GM10266 (cell line): ENCODE measurements at regions not wholly inside any gene's neighbourhood (a gene's known extent, or its start where the extent isn't known, plus 50 kb on each side); places are given as distances from the start of the nearest gene placed in this dataset.

ENCODE experiments used
- DNase-seq: peaks from one replicate; pipeline ENCODE4 v3.0.0; 2012; ENCODE audit errors: extremely low spot score
- TF ChIP-seq, protein P1 (sequence below): IDR thresholded peaks from 2 replicates; pipeline ENCODE4 v1.5.1; 2012; ENCODE audit warnings: mild to moderate bottlenecking, low read depth; ENCODE audit not compliant: control insufficient read depth, insufficient read depth; ENCODE audit errors: missing control alignments

DNA sequence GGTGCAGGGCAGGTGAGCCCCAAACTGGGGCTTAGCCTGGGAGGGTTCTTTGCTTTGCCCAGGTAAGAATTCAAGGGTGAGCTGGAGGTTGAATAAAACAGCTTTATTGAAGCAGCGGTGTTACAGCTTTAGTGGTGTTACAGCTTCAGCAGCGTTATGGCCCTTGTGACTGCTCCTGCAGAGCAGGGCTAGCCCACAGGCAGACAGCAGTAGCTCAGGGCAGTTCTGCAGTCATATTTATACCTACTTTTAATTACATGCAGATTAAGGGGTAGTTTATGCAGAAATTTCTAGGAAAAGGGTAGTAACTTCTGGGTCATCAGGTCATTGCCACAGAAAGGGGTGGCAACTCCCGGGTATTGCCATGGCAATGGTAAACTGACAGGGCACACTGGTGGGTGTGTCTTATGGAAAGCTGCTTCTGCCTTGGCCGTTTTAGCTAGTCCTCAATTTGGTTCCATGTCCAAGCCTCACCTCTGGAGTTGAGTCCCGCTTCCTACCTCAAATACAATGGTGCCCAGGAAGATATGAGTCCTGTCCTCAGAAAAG, 78.2 kb downstream of the THNSL2 start:
- no peak for DNase-seq
- TF ChIP-seq, protein P1, sequence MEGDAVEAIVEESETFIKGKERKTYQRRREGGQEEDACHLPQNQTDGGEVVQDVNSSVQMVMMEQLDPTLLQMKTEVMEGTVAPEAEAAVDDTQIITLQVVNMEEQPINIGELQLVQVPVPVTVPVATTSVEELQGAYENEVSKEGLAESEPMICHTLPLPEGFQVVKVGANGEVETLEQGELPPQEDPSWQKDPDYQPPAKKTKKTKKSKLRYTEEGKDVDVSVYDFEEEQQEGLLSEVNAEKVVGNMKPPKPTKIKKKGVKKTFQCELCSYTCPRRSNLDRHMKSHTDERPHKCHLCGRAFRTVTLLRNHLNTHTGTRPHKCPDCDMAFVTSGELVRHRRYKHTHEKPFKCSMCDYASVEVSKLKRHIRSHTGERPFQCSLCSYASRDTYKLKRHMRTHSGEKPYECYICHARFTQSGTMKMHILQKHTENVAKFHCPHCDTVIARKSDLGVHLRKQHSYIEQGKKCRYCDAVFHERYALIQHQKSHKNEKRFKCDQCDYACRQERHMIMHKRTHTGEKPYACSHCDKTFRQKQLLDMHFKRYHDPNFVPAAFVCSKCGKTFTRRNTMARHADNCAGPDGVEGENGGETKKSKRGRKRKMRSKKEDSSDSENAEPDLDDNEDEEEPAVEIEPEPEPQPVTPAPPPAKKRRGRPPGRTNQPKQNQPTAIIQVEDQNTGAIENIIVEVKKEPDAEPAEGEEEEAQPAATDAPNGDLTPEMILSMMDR, result no peak

DNA sequence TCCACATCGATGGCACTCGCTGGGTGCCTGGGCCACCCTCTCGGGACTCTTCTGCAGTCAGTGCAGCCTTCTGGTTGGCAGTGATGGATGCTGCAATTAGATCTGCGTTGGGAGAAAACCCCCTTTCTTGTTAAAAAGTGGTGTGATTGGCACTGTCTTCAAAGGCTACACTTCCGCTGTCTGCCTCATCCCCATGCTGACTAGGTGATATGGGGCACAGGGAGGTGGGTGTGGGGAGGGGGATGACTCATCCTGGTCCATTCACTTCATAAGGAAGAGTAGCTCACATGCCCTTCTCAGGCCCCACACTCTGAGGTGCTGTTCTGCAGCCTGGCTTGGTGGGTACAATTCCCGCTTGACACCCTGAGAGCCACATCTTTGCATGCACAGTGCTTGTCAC, 77.4 kb downstream of the THNSL2 start:
- TF ChIP-seq, protein P1, result no peak
- DNase-seq, result no peak

DNA sequence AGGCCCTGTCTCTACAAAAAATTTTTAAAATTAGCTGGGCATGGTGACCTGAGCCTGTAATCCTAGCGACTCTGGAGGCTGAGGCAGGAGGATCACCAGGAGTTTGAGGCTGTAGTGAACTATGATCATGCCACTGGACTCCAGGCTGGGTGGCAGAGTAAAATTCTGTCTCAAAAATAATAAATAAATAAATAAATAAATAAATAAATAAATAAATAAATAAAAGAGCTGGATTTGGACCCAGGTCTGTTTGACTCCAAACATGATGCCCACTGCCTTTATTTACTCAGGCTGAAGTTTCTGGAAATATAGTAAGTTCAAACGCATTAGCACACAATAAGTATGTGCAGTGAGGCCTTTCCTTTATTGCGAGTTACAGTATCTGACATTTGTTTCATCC, 75.0 kb downstream of the THNSL2 start:
- DNase-seq, result no peak
- TF ChIP-seq, protein P1, result no peak

DNA sequence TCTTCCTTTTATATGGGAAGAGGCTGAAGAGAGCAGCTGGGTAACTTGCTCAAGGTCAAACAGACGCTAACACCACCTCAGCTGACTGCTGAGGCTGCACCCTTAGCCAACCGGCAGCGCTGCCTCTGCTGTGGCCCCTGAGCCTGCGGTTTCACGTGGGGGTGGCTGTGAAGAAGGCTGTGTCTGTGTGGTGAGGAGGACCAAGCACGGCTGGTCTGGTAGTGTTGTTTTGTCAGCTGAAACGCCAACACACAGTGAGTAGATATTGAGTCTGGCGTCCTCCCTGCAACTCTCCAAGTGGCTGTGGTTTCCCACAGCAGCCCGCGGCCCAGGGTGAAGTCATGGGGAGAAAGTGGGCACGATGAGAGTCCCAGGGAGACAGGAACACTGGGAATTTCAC, 69.6 kb downstream of the THNSL2 start:
- TF ChIP-seq, protein P1, result no peak
- DNase-seq, result no peak

DNA sequence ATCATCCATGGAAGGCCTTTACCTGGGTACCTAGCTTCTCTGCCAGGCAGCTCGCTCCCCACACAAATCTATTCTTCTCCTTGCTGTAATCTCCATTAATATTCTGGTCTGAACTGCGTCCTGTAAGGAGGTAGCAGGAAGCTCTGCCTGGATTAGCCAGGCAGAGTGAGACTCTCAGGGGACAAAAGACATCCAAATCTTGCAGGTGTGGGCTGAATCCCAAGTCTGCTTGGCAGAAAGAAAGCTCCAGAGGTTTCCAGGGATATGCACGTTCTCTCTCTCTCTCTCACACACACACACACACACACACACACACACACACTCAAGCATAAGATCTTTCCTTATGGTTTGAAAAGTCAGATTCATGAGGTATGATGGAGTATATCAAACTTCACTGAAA, 66.5 kb downstream of the THNSL2 start:
- TF ChIP-seq, protein P1, result no peak
- DNase-seq, result no peak
